ENCODE measurements at regions not wholly inside any gene's neighbourhood (a gene's known extent, or its start where the extent isn't known, plus 50 kb on each side); places are given as distances from the start of the nearest gene placed in this dataset.
A peak's percentile ranks its signal among the peaks of the same experiment; 100 is the strongest.

DNA sequence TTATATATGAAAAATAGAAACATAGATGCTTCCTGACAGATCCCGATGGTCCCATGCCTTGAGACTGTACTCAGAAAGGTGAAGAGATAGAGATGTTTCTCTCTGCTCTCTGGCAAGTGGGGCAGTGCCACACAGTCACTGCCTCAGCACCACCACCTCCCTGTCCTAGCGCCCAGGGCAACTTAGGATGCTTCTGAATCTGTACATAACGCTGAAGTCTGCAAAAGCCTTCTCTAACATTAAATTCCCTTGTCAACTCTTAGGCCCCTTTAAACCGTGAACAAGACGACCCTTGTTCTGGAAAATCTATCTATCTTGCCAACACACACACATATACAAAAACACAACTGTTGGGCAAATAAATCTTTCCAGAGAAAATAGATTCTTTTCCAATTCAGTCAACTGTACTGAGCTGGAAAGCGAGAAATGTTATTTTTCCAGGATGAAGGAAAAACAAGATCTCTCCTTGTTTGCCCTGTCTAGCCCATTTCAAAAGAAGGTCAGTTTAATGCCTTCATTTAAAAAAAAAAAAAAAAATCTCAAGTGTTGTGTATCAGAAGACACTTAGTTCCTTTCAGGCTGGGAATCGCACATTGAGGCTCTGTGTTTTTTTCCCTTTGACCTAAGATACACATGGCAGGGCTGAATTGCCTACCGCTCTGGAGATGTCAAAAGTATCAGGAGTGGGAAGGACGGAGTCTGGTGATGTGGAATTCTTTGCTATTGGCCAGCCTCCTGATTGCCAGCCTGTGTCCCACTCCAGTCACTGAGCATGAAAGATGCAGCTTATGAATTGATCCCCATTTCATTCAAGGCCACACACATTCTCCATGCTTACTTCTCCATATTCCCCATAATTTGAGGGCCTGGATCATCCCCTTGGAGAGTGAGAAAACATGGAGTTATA is 241.4 kb downstream of the LACC1 start:
- no peak for DNase-seq (ENCODE audit: low read depth in 2 of 2)

DNA sequence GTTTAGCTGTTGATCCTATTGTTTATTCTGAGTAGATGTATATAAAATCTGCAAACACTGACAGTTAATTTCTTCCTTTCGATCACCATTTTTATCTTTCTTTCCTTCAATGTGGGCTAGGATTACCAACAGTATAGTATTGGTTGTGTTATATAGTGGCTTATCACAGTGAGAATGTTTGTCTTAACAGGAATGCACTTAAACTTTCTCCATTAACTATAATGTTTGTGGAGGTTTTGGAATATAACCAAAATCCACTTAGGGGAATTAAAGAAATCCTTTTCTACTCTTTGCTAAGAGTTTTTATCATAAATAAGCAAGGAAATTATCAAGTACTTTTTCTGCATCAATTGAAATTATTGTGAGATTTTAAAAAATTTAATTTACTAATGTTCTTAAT is 244.6 kb downstream of the LACC1 start:
- DNase-seq (ENCODE audit: low read depth in 2 of 2) = no peak

DNA sequence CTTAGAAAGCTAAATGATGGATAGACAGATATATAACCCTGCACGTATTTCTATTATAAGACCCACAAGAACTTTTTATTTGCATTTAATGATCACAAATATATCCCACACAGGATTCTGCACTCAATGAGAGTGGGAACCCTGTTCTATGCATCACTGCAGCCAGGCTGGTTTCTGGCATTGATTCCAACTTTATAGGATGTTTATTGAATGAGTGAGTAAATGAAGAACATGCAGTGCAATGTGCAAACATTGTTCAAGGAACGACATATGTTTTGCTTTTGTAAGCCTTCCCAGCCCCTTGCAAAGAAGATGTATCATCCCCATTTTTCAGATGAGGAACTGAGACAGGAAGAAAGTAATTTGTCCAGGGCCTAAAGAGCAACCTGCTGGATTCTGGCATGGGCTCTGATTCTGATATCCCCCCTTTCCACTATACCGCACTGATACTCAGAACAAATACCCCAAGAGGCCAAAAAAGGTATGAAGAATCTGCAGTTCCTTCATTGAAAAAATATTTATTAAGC is 246.3 kb downstream of the LACC1 start:
- no peak for DNase-seq (ENCODE audit: low read depth in 2 of 2)

DNA sequence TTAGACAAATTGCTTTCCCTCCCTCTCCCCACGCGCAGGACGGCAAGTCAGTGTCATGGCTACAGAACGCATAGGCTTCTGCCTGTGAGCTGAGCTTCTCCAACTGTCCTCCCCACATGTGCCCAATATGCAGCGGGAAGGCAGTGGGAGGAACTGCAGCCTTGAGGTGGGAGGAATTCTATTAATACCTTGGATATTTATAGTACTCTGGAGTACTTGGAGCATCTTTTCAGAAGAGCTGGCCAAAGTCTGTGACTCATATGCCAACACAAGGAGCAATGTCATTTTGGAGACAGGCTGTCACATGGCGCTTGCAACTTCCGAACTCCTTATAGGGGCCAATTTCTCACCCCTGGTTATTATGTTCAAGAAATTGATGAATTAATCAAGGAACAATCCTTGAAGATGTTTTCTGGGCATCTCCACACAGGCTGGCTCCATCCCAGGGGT is 245.0 kb upstream of the SERP2 start:
- no peak for DNase-seq (ENCODE audit: low read depth in 2 of 2)

DNA sequence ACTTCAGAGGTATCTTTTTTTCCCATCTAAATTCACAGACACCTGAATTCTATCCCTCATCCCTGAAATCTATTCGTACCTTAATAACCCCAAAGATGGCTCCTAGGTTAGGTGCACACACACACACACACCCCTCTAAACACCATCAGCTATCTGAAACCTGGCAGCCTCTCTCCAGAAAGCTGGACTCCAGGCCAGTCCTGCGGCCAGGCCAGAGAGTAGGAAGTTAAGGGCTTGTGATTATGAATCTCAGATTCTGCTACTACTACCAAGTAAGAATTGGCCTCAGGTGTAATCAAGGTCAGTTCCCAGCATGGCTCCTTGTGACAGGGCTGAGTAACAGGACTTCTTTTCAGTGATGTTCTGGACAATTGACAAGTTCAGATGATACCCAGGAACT is 244.2 kb upstream of the SERP2 start:
- no peak for DNase-seq (ENCODE audit: low read depth in 2 of 2)

DNA sequence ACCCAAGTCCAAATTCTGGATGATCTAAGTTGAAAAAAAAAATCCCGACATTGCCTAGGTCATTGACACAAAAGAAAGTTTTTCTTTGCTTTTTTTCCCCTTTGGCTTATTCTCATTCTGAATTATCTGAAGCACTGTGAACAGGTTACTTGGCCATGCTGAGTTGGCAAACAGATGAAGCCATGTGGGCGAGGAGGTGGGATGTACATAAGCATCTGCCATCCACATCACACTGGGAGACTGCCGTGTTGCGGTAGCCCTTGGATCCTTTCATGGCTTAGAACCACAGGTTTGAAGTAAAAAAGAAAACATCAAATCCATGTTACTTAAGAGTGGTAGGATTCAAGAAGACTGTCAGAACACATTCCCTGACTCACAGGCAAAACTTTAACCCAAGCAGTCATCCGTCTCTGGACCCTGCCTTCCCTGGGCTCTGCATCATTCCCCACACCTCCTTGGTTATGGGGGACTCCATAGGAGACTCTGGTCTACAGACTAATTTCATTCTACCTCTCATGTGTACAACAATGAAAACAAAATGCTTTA is 242.5 kb upstream of the SERP2 start:
- DNase-seq (ENCODE audit: low read depth in 2 of 2) = no peak

DNA sequence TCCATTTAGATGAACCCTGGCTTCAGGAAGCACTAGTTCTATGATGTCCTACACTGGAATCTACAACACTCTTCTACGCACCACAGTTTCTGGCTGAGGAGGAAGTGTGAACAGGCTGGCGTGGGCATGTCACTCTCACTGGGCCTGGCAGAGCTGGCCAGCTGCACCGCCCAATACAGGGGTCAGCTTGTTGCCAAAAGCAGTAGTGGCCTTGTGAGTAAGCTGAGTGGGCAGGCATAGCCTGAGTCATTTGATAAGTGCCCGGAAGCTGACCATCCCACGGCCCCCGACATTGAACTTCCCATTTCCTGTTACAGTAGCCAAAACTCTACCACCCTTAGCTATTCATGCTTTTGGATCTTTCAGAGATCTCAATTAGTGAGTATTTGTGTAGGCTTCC is 240.9 kb upstream of the SERP2 start:
- no peak for DNase-seq (ENCODE audit: low read depth in 2 of 2)

DNA sequence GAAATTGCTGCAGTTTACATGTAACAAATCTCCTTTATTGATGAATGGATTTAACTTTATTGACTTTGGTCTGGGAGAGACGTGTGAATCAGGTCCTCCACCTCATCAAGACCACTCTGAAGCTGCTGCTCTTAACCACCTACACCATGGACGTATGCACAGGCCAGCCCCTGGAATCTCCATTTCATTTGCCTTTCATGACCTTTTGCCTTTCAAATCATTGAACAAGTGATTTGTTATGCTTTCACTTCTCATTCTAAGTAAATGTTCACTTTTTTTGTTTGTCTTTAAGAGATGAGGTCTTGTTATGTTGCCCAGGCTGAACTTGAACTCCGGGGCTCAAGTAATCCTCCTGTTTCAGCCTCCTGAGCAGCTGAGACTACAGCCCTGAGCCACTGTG is 240.0 kb upstream of the SERP2 start:
- no peak for DNase-seq (ENCODE audit: low read depth in 2 of 2)

DNA sequence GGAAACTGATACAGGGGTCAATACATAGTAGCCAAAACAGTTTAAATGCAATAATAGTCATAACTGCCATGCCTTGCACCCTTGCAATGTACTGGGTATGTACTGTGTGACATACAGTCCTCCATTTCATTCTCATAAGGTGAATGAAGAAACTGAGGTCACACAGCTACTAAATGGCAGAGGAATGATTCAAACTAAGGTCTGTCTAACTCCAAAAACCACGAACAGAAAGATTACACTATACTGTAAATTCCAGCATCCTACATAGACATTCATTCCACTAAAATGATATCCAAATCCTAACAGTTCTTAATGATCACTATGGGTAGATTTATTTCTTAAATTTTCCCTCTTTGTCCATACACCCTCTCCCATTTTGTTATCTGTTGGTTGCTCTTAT is 238.1 kb upstream of the SERP2 start:
- no peak for DNase-seq (ENCODE audit: low read depth in 2 of 2)

DNA sequence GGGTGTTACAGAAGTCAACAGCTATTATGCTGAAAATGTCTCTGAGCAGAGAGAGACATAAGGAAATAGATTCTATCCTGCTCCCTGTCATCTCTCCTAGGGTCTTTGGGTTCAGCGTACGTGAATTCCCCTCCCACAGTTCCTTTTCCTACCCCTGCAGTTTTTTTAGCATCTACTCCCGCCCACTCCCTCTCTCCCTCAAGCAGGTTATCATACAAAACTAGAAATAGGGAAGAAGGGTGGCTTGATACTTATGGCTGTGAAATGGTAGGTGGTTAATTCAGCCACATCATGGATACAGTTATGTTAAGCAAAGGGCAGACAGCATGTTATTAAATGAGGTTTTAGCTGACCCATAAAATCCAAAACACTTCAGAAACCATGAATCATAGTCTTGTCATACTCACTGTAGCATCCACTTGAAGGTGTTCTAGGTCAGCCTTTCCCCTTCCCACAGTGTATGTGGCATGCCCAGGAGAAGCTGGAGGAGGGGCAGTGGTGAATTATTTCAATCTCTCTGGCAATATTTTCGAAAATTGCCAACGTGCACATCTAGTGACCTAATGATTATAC is 236.8 kb upstream of the SERP2 start:
- no peak for DNase-seq (ENCODE audit: low read depth in 2 of 2)

DNA sequence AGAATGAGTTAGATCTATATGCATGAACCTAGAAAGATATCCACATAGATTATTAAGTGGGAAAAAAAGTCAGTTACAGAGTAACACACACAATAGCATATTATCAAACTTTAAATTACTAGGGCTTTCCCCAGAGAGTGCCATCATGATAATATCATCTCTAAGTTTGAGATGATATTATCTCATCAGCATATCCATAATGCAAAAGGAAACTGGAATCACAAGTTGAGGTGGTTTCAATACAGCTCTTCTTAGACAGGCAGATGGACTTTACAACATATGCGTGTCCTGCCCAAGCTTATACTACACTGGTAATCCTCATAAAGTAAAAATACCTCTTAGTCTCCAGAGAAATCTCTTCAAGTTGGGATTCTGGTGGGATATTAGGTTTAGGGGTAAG is 236.2 kb upstream of the SERP2 start:
- no peak for DNase-seq (ENCODE audit: low read depth in 2 of 2)

DNA sequence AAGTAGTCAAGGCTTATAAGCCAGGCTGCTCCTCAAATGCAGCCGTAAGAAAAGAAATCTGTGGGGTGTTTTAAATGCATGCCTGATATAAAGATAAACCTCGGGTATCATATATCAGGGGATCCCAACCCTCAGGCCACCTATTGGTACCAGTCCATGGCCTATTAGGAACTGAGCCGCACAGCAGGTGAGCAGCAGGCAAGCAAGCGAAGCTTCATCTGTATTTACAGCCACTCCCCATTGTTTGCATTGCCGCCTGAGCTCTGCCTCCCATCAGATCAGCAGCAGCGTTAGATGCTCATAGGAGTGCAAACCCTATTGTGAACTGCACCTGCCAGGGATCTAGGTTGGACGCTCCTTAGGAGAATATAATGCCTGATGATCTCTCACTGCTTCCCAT is 233.5 kb upstream of the SERP2 start:
- DNase-seq (ENCODE audit: low read depth in 2 of 2) = no peak

DNA sequence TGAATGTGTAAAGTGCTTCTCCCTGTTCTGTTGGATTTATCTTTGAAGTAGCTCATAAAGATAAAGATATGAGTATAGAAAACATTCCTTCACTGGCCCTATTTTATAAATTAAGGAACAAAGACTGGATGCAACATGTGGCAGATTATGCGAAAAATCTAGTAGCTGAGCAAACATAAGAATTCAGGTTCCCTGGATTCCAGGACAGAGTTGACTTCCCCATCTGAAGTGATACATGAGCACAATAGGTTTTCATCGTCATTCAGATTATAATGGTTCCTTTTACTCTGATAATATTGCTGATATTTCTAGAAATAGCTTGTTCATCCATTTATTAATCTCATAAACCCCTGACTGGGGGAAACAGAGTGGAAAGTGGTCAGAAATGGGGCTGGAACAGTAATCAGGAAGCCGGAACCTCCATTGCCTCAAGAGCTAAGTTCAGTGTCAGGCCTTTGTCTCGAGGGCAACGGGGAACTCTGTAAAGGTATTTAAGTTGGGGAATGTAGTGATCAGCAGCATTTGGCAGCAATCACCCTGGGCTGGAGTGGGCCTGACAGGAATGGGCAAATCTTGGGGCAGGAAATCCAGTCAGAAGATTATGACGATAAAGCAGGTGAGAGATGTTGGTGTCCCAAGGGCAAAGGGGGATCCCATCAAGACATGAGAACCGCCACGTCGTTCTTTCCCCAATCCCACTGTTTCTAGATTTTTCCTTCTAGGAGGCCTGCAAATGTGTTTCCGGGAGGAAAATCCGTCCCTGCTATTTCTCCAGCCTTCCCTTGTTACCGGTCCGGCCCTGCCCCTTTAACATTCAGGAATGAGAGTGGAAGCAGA is 232.5 kb upstream of the SERP2 start:
- no peak for DNase-seq (ENCODE audit: low read depth in 2 of 2)

DNA sequence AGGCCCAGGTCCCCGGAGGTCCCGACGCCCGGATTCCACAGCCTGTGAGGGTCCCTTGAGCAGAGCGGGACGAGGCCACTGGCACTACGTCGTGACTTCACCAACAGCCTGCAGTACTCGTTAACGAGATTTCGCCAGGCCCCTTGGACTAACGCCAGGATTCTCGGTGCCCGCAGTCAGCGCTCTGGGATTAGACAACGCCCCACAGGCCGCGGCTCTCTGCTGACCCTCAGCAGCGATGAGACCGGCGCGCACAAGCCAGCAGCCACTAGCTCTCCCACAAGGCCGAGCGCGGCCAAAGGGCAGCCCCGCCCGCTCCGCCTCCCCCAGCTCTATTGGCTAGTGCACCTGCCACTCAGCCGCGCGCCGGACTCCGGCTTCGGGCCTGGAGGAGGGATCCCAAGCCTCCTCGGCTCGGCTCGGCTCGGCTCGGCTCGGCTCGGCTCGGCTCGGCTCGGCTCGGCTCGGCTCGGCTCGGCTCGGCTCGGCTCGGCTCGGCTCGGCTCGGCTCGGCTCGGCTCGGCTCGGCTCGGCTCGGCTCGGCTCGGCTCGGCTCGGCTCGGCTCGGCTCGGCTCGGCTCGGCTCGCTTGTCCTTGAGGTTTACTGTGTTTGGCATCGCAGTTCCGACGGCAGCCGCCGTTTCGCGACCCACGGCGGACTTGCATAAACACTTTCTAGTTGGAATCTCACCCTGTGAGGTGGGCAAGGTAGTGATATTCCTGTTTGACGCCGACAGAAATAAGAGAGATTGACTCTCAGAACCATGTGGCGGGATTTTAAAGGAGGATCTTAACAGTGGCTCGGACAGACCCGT is 231.7 kb upstream of the SERP2 start:
- DNase-seq (ENCODE audit: low read depth in 2 of 2) = peak; percentile 82 to 84

DNA sequence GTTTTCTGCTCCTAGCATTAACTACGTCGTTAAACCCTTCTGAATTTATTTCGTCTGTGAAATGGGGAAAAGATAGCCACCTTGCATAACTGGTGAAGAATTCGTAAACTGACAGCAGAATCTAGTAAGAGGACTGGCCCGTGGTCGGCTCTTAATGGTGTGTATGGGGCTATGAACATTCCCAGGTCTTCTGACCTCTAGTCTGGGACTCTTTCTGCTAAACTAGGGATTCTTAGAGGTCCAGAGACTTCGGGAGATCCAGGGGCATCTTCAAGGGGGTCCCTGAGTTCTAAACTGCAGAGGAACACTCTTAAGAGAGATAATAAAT is 231.1 kb upstream of the SERP2 start:
- DNase-seq (ENCODE audit: low read depth in 2 of 2) = no peak

DNA sequence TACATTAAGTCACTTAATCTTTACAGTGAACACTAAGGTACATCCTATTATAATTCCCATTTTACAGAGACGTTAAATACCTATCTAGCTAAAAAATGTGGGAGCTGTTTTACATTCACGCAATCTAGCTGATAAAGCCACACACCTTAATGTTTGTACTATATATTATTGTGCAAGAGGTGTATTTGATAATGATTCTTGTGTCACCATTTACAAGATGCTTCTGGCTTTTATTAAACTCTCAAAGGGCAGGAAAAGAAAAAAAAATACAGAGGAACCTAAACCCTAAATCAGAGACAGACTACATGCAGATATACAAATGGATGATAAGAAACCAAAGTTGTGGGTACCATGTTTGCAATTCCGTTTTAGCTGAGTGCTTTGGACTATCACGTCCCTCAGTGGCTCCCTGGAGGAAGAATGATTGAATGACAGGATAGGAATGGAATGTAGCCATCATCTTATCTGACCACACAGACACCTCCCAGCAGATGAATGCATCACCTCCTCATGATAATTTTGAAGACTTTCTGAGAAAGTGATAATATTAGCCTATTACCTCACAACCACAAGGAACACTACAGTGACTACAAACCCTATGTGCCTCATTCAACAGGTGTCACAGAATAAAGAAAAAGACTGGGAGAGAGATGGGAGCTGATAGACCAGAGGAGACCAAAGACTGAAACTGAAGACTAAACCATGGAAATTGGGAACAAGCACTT is 230.5 kb upstream of the SERP2 start:
- no peak for DNase-seq (ENCODE audit: low read depth in 2 of 2)

DNA sequence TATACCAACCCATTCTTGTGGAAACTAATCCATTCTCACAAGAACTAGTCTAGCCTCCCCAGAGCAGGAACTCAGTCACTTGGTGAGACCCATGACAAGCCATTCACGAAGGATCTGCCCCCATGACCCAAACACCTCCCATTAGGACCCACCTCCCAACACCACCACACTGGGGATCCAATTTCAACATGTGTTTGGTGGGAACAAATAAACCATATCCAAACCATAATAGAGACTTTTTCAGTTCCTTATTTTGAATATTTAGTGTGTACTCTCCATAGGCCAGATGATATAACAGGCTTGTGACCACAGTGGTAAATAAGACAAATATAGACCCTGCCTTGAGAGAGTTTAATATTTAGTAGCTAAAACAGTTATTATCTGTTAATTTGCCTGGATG is 227.5 kb upstream of the SERP2 start:
- DNase-seq (ENCODE audit: low read depth in 2 of 2) = no peak

DNA sequence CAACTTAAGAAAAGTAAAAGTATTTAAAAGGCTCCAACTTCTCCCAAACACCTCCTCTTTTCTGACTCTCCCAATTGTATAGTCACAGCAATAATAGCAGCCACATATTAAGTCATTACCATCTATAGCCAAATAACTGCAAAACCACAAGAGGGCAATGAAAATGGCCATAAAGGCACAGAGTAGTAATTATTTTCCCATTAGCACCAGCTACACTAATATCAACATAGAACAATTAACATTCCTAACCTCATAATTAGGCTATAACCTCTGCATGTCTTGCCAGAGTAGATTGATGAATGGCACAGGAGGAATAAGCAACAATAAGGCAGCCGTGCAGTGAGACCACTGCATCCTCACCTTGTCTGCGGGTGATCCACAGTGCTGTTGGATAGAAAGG is 226.4 kb upstream of the SERP2 start:
- DNase-seq (ENCODE audit: low read depth in 2 of 2) = no peak

DNA sequence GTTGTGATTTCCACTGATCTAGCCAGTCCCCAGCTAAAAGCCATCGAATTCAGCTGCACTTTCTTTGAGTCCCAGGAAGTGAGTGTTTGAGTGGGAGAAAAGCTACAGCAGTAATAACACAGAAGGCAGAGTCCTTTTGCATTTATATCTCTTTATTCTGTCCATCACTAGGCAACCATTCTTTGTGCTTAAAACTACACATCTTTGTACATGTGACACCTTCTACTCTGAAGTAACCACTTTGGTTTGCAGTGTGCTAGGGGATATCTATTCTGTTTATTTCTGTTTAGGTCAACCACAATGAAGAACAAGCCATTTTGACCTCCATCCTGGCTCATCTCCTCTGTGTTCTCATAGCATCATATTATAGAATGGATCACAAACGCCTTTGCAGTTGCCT is 226.0 kb upstream of the SERP2 start:
- DNase-seq (ENCODE audit: low read depth in 2 of 2) = no peak

DNA sequence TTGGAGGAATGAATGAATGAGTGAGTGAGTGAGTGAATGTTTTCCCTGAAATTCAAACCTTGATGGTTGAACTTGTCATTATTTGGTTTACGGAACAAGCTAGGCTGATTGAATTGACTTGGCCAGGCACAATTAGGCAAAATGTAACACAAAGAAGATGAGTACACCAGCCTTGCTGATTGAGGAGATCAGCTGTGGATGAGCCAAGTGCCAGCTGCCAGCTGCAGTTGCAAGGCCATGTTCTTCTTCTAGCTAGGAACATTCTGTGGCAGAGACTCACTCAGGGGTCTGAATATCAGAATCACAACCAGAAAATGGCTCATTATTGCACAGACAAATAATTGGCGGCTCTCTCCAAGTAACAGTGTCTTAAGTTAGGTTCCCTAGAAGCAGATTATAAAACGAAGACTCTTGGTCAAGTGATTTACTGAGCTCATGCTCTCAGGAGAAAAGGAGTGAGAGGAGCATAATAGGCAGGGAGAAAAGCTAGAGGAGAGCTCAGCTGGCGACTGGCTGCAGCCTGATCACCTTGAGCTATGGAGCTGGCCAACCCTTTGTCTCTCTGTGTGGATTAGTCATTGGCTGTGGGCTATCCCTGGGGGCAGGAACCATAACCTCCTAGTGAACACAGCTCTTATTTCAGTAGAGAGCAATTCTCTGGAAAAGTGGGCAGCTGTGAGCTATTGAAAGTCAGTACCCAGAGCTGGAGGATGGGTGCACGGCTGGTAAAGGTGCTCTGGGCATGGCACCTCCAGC is 225.3 kb upstream of the SERP2 start:
- no peak for DNase-seq (ENCODE audit: low read depth in 2 of 2)
